MM.1S (cell line): ENCODE measurements at regions not wholly inside any gene's neighbourhood (a gene's known extent, or its start where the extent isn't known, plus 50 kb on each side); places are given as distances from the start of the nearest gene placed in this dataset.

Source experiments
- DNase-seq: peaks from one replicate; pipeline ENCODE4 v3.0.0-alpha.2; 2015
- H2AFZ ChIP-seq: fragments of 300-600 bp; sonication (generic); 2 replicates; pipeline ENCODE4 v1.6.0; 2016; ENCODE audit warnings: antibody characterized with exemption, low read length
- H3F3A ChIP-seq: fragments of 300-600 bp; sonication (generic); 2 replicates; pipeline ENCODE4 v1.6.1; 2016; ENCODE audit warnings: mild to moderate bottlenecking, antibody characterized with exemption, low read length, moderate library complexity, mixed read lengths; ENCODE audit not compliant: insufficient read depth
- H3K27ac ChIP-seq: fragments of 300-600 bp; sonication (generic); 2 replicates; pipeline ENCODE4 v1.5.1; 2016; ENCODE audit warnings: mild to moderate bottlenecking, low read length
- H3K27me3 ChIP-seq: fragments of 300-600 bp; sonication (generic); replicated peaks from 2 replicates; pipeline ENCODE4 v1.6.0; 2016; ENCODE audit warnings: low read length; ENCODE audit not compliant: insufficient read depth
- H3K36me3 ChIP-seq: fragments of 300-600 bp; sonication (generic); replicated peaks from 2 replicates; pipeline ENCODE4 v1.6.1; 2016; ENCODE audit warnings: mild to moderate bottlenecking, low read length, mixed read lengths; ENCODE audit not compliant: insufficient read depth
- H3K4me1 ChIP-seq: fragments of 300-600 bp; sonication (generic); 2 replicates; pipeline ENCODE4 v1.6.1; 2016; ENCODE audit warnings: low read length, mixed read lengths
- H3K4me2 ChIP-seq: fragments of 300-600 bp; sonication (generic); 2 replicates; pipeline ENCODE4 v1.6.0; 2016; ENCODE audit warnings: low read depth, low read length
- H3K4me3 ChIP-seq: fragments of 300-600 bp; sonication (generic); 2 replicates; pipeline ENCODE4 v1.5.1; 2016; ENCODE audit warnings: low read length, mixed read lengths
- H3K79me2 ChIP-seq: fragments of 300-600 bp; sonication (generic); 2 replicates; pipeline ENCODE4 v1.6.1; 2016; ENCODE audit warnings: mixed run types, low read length, mixed read lengths
- H3K9ac ChIP-seq: fragments of 300-600 bp; sonication (generic); 2 replicates; pipeline ENCODE4 v1.6.1; 2016; ENCODE audit warnings: low read length, mixed read lengths
- H3K9me2 ChIP-seq: fragments of 300-600 bp; sonication (generic); replicated peaks from 2 replicates; pipeline ENCODE4 v1.6.1; 2016; ENCODE audit warnings: mild to moderate bottlenecking, low read length, mixed read lengths; ENCODE audit not compliant: insufficient read depth
- H3K9me3 ChIP-seq: fragments of 300-600 bp; sonication (generic); replicated peaks from 2 replicates; pipeline ENCODE4 v1.6.1; 2016; ENCODE audit warnings: mild to moderate bottlenecking, low read length, mixed read lengths; ENCODE audit not compliant: insufficient read depth
- H4K20me1 ChIP-seq: fragments of 300-600 bp; sonication (generic); 2 replicates; pipeline ENCODE4 v1.6.1; 2016; ENCODE audit warnings: mild to moderate bottlenecking, low read length, moderate library complexity, mixed read lengths; ENCODE audit not compliant: insufficient read depth
- CTCF ChIP-seq: fragments of 300-600 bp; sonication (generic); IDR thresholded peaks from 2 replicates; pipeline ENCODE4 v1.5.1; 2016; ENCODE audit warnings: antibody characterized with exemption, low read length, mixed read lengths
- EZH2 ChIP-seq: fragments of 300-600 bp; sonication (generic); optimal IDR thresholded peaks from 2 replicates; pipeline ENCODE3; 2017; ENCODE audit warnings: low read depth, mild to moderate bottlenecking, antibody characterized with exemption, low read length, mixed read lengths
- EZH2phosphoT487 ChIP-seq: fragments of 300-600 bp; sonication (generic); IDR thresholded peaks from 2 replicates; pipeline ENCODE4 v1.6.1; 2018; ENCODE audit warnings: antibody characterized with exemption, low read length

- Histone ChIP-seq H3K4me1 (no peaks in the 10 kb centered on the region), H2AFZ (no peak overlapping the region), H3K27me3 (no peaks in the 10 kb centered on the region), H3K9ac (no peak overlapping the region), H3K4me3 (no peak overlapping the region), H3F3A (no peaks in the 10 kb centered on the region), H3K9me3 (no peaks in the 10 kb centered on the region), H3K27ac (no peak overlapping the region), H3K4me2 (no peak overlapping the region), H4K20me1 (no peaks in the 10 kb centered on the region), H3K9me2 (no peaks in the 10 kb centered on the region), H3K36me3 (no peaks in the 10 kb centered on the region), H3K79me2 (no peaks in the 10 kb centered on the region)
- no peak for TF ChIP-seq CTCF
- no peak for TF ChIP-seq EZH2phosphoT487
- TF ChIP-seq EZH2 = no peak
- no peak for DNase-seq
These were observed 722.1 kb downstream of the PCDH7 start for GRCh38 chr4:31442236-31442635.

DNA sequence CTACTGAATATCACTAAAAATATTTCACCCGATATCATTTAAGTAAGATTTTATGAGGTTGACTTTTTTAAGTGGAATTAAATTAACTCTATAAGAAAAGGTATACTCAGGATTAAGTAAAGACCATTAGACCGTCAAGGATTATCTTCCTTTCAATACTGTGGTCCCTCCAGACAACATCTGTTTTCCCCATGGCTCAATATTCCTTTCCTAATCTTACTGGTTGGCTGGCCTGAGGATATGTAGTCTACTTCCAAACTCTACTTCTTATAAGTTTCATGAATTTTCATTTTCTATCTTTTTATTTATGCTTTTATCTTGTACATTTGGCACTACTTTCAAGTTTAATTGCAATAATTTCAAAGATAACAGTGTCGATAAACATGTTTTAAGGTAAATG is 725.4 kb downstream of the PCDH7 start:
- Histone ChIP-seq H3K27ac (no peak overlapping the region), H3K4me3 (no peak overlapping the region), H3K79me2 (no peaks in the 10 kb centered on the region), H3K9ac (no peak overlapping the region), H4K20me1 (no peaks in the 10 kb centered on the region), H3K4me1 (no peaks in the 10 kb centered on the region), H3K36me3 (no peaks in the 10 kb centered on the region), H3F3A (no peaks in the 10 kb centered on the region), H3K4me2 (no peak overlapping the region), H3K9me3 (no peaks in the 10 kb centered on the region), H2AFZ (no peak overlapping the region), H3K27me3 (no peaks in the 10 kb centered on the region), H3K9me2 (no peaks in the 10 kb centered on the region)
- no peak for TF ChIP-seq EZH2
- no peak for TF ChIP-seq EZH2phosphoT487
- TF ChIP-seq CTCF = no peak
- no peak for DNase-seq

DNA sequence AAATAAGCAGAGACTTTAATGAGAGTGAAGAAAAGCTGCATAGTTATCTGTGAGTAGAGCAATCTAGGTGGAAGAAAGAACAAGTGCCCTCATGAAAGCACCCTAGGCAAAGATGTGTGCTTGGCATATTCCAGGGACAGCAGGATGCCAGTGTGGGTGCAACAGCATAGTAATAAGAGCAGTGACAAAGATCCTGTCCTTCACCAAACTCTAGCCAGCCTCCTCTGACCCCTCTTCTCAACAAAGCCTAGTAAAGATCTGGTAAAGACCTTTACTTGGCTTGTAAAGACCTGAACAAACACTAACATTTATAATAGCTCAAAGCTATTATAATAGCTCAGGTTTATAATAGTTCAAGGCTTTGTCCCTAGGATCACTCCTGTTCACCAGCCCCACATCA is 735.4 kb downstream of the PCDH7 start:
- Histone ChIP-seq H3K4me3 (no peak overlapping the region), H2AFZ (no peak overlapping the region)

More for the DNA sequence above, 735.4 kb downstream of the PCDH7 start:
- Histone ChIP-seq H3K9ac (no peak overlapping the region), H3K4me2 (no peak overlapping the region), H3K27ac (no peak overlapping the region), H3K9me3 (no peaks in the 10 kb centered on the region), H3K36me3 (no peaks in the 10 kb centered on the region), H3K79me2 (no peaks in the 10 kb centered on the region), H3F3A (no peaks in the 10 kb centered on the region), H3K9me2 (no peaks in the 10 kb centered on the region), H4K20me1 (no peaks in the 10 kb centered on the region), H3K27me3 (no peaks in the 10 kb centered on the region), H3K4me1 (no peaks in the 10 kb centered on the region)
- no peak for DNase-seq
- TF ChIP-seq EZH2 = no peak
- no peak for TF ChIP-seq CTCF
- no peak for TF ChIP-seq EZH2phosphoT487
